NT2/D1 (cell line): ENCODE measurements at regions not wholly inside any gene's neighbourhood (a gene's known extent, or its start where the extent isn't known, plus 50 kb on each side); places are given as distances from the start of the nearest gene placed in this dataset.

ENCODE experiments used
- YY1 ChIP-seq: IDR thresholded peaks from 2 replicates; pipeline ENCODE4 v1.6.1; 2011; ENCODE audit not compliant: insufficient read length, insufficient read depth
- ZNF274 ChIP-seq: IDR thresholded peaks from 2 replicates; pipeline ENCODE4 v1.6.1; 2011; ENCODE audit warnings: mild to moderate bottlenecking, low read depth, low read length

DNA sequence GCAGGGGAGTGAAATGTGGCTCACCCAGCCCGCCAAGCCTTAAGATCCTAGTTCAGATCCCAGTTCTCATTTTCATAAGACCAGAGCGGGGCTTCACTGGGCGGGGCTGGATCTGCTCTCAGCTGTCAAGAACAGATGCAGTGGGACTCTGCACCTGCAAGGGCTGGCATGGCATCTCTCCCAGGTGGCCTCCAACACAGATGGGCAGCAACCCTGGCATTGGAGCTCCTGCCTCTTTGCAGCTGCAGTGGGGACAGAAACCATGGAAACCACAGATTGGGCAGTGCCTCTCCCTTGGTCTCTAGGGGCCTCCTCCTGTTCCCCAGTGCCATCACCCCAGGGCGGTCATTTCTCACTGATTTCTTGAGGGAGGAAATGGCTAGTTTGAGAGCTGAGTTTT, 267.7 kb downstream of the PRDM2 start:
- TF ChIP-seq YY1 (no peak), ZNF274 (no peak)
